ENCODE measurements at regions not wholly inside any gene's neighbourhood (a gene's known extent, or its start where the extent isn't known, plus 50 kb on each side); places are given as distances from the start of the nearest gene placed in this dataset.

- no peak for DNase-seq (ENCODE audit: low read depth in 3 of 3)
Observed at GRCh38 chr13:40292108-40292507, 374.3 kb downstream of the FOXO1 start.

GRCh38 chr13:40292536-40292935 lies 373.9 kb downstream of the FOXO1 start:
- DNase-seq (ENCODE audit: low read depth in 3 of 3): no peak

GRCh38 chr13:40302351-40302750 lies 364.1 kb downstream of the FOXO1 start:
- DNase-seq (ENCODE audit: low read depth in 3 of 3): no peak

- DNase-seq (ENCODE audit: low read depth in 3 of 3): no peak
Observed at GRCh38 chr13:40304391-40304790, 362.1 kb downstream of the FOXO1 start.

GRCh38 chr13:40306817-40307216 lies 359.6 kb downstream of the FOXO1 start:
- DNase-seq (ENCODE audit: low read depth in 3 of 3): peak; percentile 32 to 64 (median 47)

- no peak for DNase-seq (ENCODE audit: low read depth in 3 of 3)
Observed at GRCh38 chr13:40309881-40310280, 356.6 kb downstream of the FOXO1 start.

GRCh38 chr13:40311356-40312101 lies 354.9 kb downstream of the FOXO1 start:
- DNase-seq (ENCODE audit: low read depth in 3 of 3): no peak

GRCh38 chr13:40313269-40314200 lies 352.9 kb downstream of the FOXO1 start:
- DNase-seq (ENCODE audit: low read depth in 3 of 3): no peak

GRCh38 chr13:40315416-40316064 lies 350.9 kb downstream of the FOXO1 start:
- peak; percentile 14 to 53 (median 44) for DNase-seq (ENCODE audit: low read depth in 3 of 3)

- DNase-seq (ENCODE audit: low read depth in 3 of 3): peak; percentile 26 to 47 (median 45)
Observed at GRCh38 chr13:40316301-40316700, 350.1 kb downstream of the FOXO1 start.

- no peak for DNase-seq (ENCODE audit: low read depth in 3 of 3)
Observed at GRCh38 chr13:40317980-40318327, 348.5 kb downstream of the FOXO1 start.

- no peak for DNase-seq (ENCODE audit: low read depth in 3 of 3)
Observed at GRCh38 chr13:40318366-40318765, 348.1 kb downstream of the FOXO1 start.

GRCh38 chr13:40319699-40320579 lies 346.5 kb downstream of the FOXO1 start:
- DNase-seq (ENCODE audit: low read depth in 3 of 3): no peak

- no peak for DNase-seq (ENCODE audit: low read depth in 3 of 3)
Observed at GRCh38 chr13:40328091-40328490, 338.4 kb downstream of the FOXO1 start.

- DNase-seq (ENCODE audit: low read depth in 3 of 3): no peak
Observed at GRCh38 chr13:40329781-40330485, 336.5 kb downstream of the FOXO1 start.

GRCh38 chr13:40330950-40331349 lies 335.5 kb downstream of the FOXO1 start:
- DNase-seq (ENCODE audit: low read depth in 3 of 3): no peak

GRCh38 chr13:40331802-40332201 lies 334.6 kb downstream of the FOXO1 start:
- no peak for DNase-seq (ENCODE audit: low read depth in 3 of 3)

GRCh38 chr13:40333226-40333625 lies 333.2 kb downstream of the FOXO1 start:
- DNase-seq (ENCODE audit: low read depth in 3 of 3): no peak

- DNase-seq (ENCODE audit: low read depth in 3 of 3): no peak
Observed at GRCh38 chr13:40334031-40334430, 332.4 kb downstream of the FOXO1 start.

- DNase-seq (ENCODE audit: low read depth in 3 of 3): no peak
Observed at GRCh38 chr13:40334616-40335015, 331.8 kb downstream of the FOXO1 start.
